CD14-positive monocyte (primary cell): ENCODE measurements at regions not wholly inside any gene's neighbourhood (a gene's known extent, or its start where the extent isn't known, plus 50 kb on each side); places are given as distances from the start of the nearest gene placed in this dataset.
"Not testable (repeated sequence)": the region's sequence is repeated elsewhere in the genome, so short reads cannot be mapped to it uniquely, and the experiment has no call there.

Experiments used
- DNase-seq, 3 donors: peaks; one replicate each; pipeline ENCODE4 v3.0.0-alpha.2; 2011 to 2022
- H2AFZ ChIP-seq: 2 replicates; pipeline ENCODE4 v1.6.0; 2012; ENCODE audit warnings: mild to moderate bottlenecking, low read depth, low read length, inconsistent platforms; ENCODE audit not compliant: insufficient read depth, poor library complexity, severe bottlenecking
- H3K27ac ChIP-seq, 2 donors: 1 replicate in 1 of 2; 2 replicates in 1 of 2; pipeline ENCODE4 v1.5.1; 2012 to 2013; ENCODE audit warnings: low read length in 2 of 2, control low read depth in 1 of 2, inconsistent platforms in 1 of 2, low read depth in 1 of 2, mild to moderate bottlenecking in 1 of 2
- H3K27me3 ChIP-seq, 2 donors: one replicate each; pipeline versions ENCODE4 v1.6.0 to v1.6.1; 2011 to 2013; ENCODE audit warnings: low read length in 2 of 2; ENCODE audit not compliant: control insufficient read depth in 2 of 2, insufficient read depth in 2 of 2
- H3K36me3 ChIP-seq, 2 donors: replicated peaks in 1 of 2; 1 replicate in 1 of 2; 2 replicates in 1 of 2; pipeline versions ENCODE4 v1.5.1 to v1.6.1; 2012 to 2013; ENCODE audit warnings: low read length in 2 of 2, control low read depth in 1 of 2, inconsistent platforms in 1 of 2, mild to moderate bottlenecking in 1 of 2; ENCODE audit not compliant: insufficient read depth in 2 of 2, control insufficient read depth in 1 of 2
- H3K4me1 ChIP-seq, 2 donors: 1 replicate in 1 of 2; 2 replicates in 1 of 2; pipeline versions ENCODE4 v1.5.1 to v1.6.1; 2012 to 2013; ENCODE audit warnings: low read length in 2 of 2, control low read depth in 1 of 2, inconsistent platforms in 1 of 2, mild to moderate bottlenecking in 1 of 2, moderate library complexity in 1 of 2; ENCODE audit not compliant: insufficient read depth in 2 of 2, control insufficient read depth in 1 of 2
- H3K4me2 ChIP-seq: replicated peaks from 2 replicates; pipeline ENCODE3; 2012; ENCODE audit warnings: low read length, moderate library complexity, mild to moderate bottlenecking; ENCODE audit not compliant: poor library complexity, severe bottlenecking; ENCODE audit errors: extremely low read depth
- H3K4me3 ChIP-seq, 3 experiments: fragments of 200-600 bp in 1 of 3; sonication (generic) in 1 of 3; replicated peaks in 1 of 3; 1 replicate in 2 of 3; 2 replicates in 1 of 3; pipeline ENCODE4 v1.5.1; 2011 to 2013; ENCODE audit warnings: low read length in 3 of 3, mild to moderate bottlenecking in 3 of 3, control low read depth in 2 of 3, low read depth in 2 of 3, inconsistent platforms in 1 of 3, moderate library complexity in 1 of 3
- H3K79me2 ChIP-seq: 2 replicates; pipeline ENCODE4 v1.6.0; 2012; ENCODE audit warnings: mild to moderate bottlenecking, control low read depth, inconsistent platforms, low read length, moderate library complexity; ENCODE audit not compliant: insufficient read depth
- H3K9ac ChIP-seq: 2 replicates; pipeline ENCODE4 v1.6.0; 2017; ENCODE audit warnings: low read length, mild to moderate bottlenecking; ENCODE audit not compliant: insufficient read depth, poor library complexity, severe bottlenecking
- H3K9me3 ChIP-seq, 2 donors: replicated peaks in 1 of 2; 1 replicate in 1 of 2; 2 replicates in 1 of 2; pipeline versions ENCODE4 v1.5.1 to v1.6.1; 2012 to 2013; ENCODE audit warnings: low read length in 2 of 2, control low read depth in 1 of 2; ENCODE audit not compliant: control insufficient read depth in 1 of 2, insufficient read depth in 1 of 2
- H4K20me1 ChIP-seq: 2 replicates; pipeline ENCODE4 v1.6.0; 2012; ENCODE audit warnings: mild to moderate bottlenecking, low read length, control low read depth, moderate library complexity; ENCODE audit not compliant: insufficient read depth
- H3K27ac Mint-ChIP-seq, 7 donors: one replicate each; pipeline ENCODE4 v1.8.0; 2020; ENCODE audit warnings: mild to moderate bottlenecking in 7 of 7, mixed read lengths in 7 of 7, moderate library complexity in 6 of 7, inconsistent platforms in 2 of 7
- H3K27me3 Mint-ChIP-seq, 3 donors: one replicate each; pipeline ENCODE4 v1.8.0; 2021 to 2022; ENCODE audit warnings: low read depth in 3 of 3, mild to moderate bottlenecking in 3 of 3, mixed read lengths in 3 of 3, moderate library complexity in 3 of 3, inconsistent platforms in 1 of 3
- H3K36me3 Mint-ChIP-seq, 2 donors: one replicate each; pipeline ENCODE4 v1.8.0; 2020; ENCODE audit warnings: mixed read lengths in 2 of 2, inconsistent platforms in 1 of 2, mild to moderate bottlenecking in 1 of 2
- H3K4me1 Mint-ChIP-seq: one replicate; pipeline ENCODE4 v1.8.0; 2020; ENCODE audit warnings: mild to moderate bottlenecking, mixed read lengths
- H3K4me3 Mint-ChIP-seq, 2 donors: one replicate each; pipeline ENCODE4 v1.8.0; 2020; ENCODE audit warnings: mild to moderate bottlenecking in 2 of 2, mixed read lengths in 2 of 2, moderate library complexity in 1 of 2
- H3K9me3 Mint-ChIP-seq, 7 donors: one replicate each; pipeline ENCODE4 v1.8.0; 2020 to 2022; ENCODE audit warnings: mixed read lengths in 7 of 7, mild to moderate bottlenecking in 6 of 7, moderate library complexity in 6 of 7, inconsistent platforms in 2 of 7
- CTCF ChIP-seq: fragments of 200-600 bp; IDR thresholded peaks from one replicate; pipeline ENCODE4 v1.8.0; 2022; ENCODE audit warnings: antibody characterized with exemption, mild to moderate bottlenecking
- WGBS: methylation state at CpG from one replicate; pipeline ENCODE4 v1.1.5; 2013; ENCODE audit warnings: missing lambda C conversion rate; ENCODE audit not compliant: insufficient coverage; 5-methylcytosine and 5-hydroxymethylcytosine counted together
- intact Hi-C, 2 donors: fragments of 100-400 bp; cut with micrococcal nuclease; formaldehyde crosslinking; loops; one replicate each; pipeline versions ENCODE4 v1.15.0 to v1.15.1; 2023

GRCh38 chr5:103743421-103743820 lies 180.8 kb upstream of the NUDT12 start:
- DNase-seq = no peak
- no peaks in the 10 kb centered on the region for H3K4me1 ChIP-seq
- Mint-ChIP-seq H3K27me3 (peaks cover 0 to 2% (median 0%) of the 10 kb centered on the region in 3 donors), H3K27ac (no peak overlapping the region), H3K4me1 (no peaks in the 10 kb centered on the region), H3K9me3 (peaks cover 0 to 6% (median 2%) of the 10 kb centered on the region in 7 donors), H3K4me3 (no peak overlapping the region), H3K36me3 (no peaks in the 10 kb centered on the region)
- no peak overlapping the region for H3K4me2 ChIP-seq
- H3K27me3 ChIP-seq = no peaks in the 10 kb centered on the region
- H3K9me3 ChIP-seq = no peaks in the 10 kb centered on the region
- H3K79me2 ChIP-seq = no peaks in the 10 kb centered on the region
- intact Hi-C loops = no loop called here
- no peak for TF ChIP-seq CTCF
- H3K9ac ChIP-seq = no peak overlapping the region
- no peak overlapping the region for H2AFZ ChIP-seq
- H3K4me3 ChIP-seq = no peak overlapping the region
- no peaks in the 10 kb centered on the region for H4K20me1 ChIP-seq
- no peak overlapping the region for H3K27ac ChIP-seq
- H3K36me3 ChIP-seq = no peaks in the 10 kb centered on the region
- no CpG with 5 or more reads among the region's 2 CpGs for WGBS

- Histone ChIP-seq H3K4me3 (no peak overlapping the region), H3K4me1 (no peaks in the 10 kb centered on the region), H3K27me3 (no peaks in the 10 kb centered on the region), H3K9me3 (no peaks in the 10 kb centered on the region), H3K9ac (no peak overlapping the region), H4K20me1 (no peaks in the 10 kb centered on the region), H3K27ac (no peak overlapping the region), H2AFZ (no peak overlapping the region), H3K79me2 (no peaks in the 10 kb centered on the region), H3K4me2 (no peak overlapping the region), H3K36me3 (no peaks in the 10 kb centered on the region)
- Mint-ChIP-seq H3K27ac (no peak overlapping the region), H3K4me3 (no peak overlapping the region), H3K27me3 (no peaks in the 10 kb centered on the region), H3K4me1 (no peaks in the 10 kb centered on the region), H3K9me3 (peaks cover 0 to 9% (median 5%) of the 10 kb centered on the region in 7 donors), H3K36me3 (no peaks in the 10 kb centered on the region)
- intact Hi-C loops = no loop called here
- no CpG with 5 or more reads among the region's 1 CpG for WGBS
- TF ChIP-seq CTCF = no peak
- no peak for DNase-seq
Observed at GRCh38 chr5:103741984-103742383, 179.4 kb upstream of the NUDT12 start.

GRCh38 chr5:103736343-103736742 lies 173.8 kb upstream of the NUDT12 start:
- H3K4me3 Mint-ChIP-seq, H3K27ac Mint-ChIP-seq, H3K4me3 ChIP-seq, H4K20me1 ChIP-seq, H3K79me2 ChIP-seq, H3K4me2 ChIP-seq, H3K9ac ChIP-seq, H3K4me1 Mint-ChIP-seq, H3K27me3 Mint-ChIP-seq, H3K4me1 ChIP-seq, H3K36me3 ChIP-seq, H3K36me3 Mint-ChIP-seq, DNase-seq, H3K27me3 ChIP-seq, H3K27ac ChIP-seq, intact Hi-C loops, H2AFZ ChIP-seq, H3K9me3 ChIP-seq: not testable (repeated sequence)
- no CpG with 5 or more reads among the region's 8 CpGs for WGBS
- H3K9me3 Mint-ChIP-seq = peaks cover 3 to 18% (median 12%) of the 10 kb centered on the region in 7 donors
